MM.1S (cell line): ENCODE measurements at regions not wholly inside any gene's neighbourhood (a gene's known extent, or its start where the extent isn't known, plus 50 kb on each side); places are given as distances from the start of the nearest gene placed in this dataset.

Source experiments
- DNase-seq: peaks from one replicate; pipeline ENCODE4 v3.0.0-alpha.2; 2015
- H2AFZ ChIP-seq: fragments of 300-600 bp; sonication (generic); 2 replicates; pipeline ENCODE4 v1.6.0; 2016; ENCODE audit warnings: antibody characterized with exemption, low read length
- H3F3A ChIP-seq: fragments of 300-600 bp; sonication (generic); 2 replicates; pipeline ENCODE4 v1.6.1; 2016; ENCODE audit warnings: mild to moderate bottlenecking, antibody characterized with exemption, low read length, moderate library complexity, mixed read lengths; ENCODE audit not compliant: insufficient read depth
- H3K27ac ChIP-seq: fragments of 300-600 bp; sonication (generic); 2 replicates; pipeline ENCODE4 v1.5.1; 2016; ENCODE audit warnings: mild to moderate bottlenecking, low read length
- H3K27me3 ChIP-seq: fragments of 300-600 bp; sonication (generic); replicated peaks from 2 replicates; pipeline ENCODE4 v1.6.0; 2016; ENCODE audit warnings: low read length; ENCODE audit not compliant: insufficient read depth
- H3K36me3 ChIP-seq: fragments of 300-600 bp; sonication (generic); replicated peaks from 2 replicates; pipeline ENCODE4 v1.6.1; 2016; ENCODE audit warnings: mild to moderate bottlenecking, low read length, mixed read lengths; ENCODE audit not compliant: insufficient read depth
- H3K4me1 ChIP-seq: fragments of 300-600 bp; sonication (generic); 2 replicates; pipeline ENCODE4 v1.6.1; 2016; ENCODE audit warnings: low read length, mixed read lengths
- H3K4me2 ChIP-seq: fragments of 300-600 bp; sonication (generic); 2 replicates; pipeline ENCODE4 v1.6.0; 2016; ENCODE audit warnings: low read depth, low read length
- H3K4me3 ChIP-seq: fragments of 300-600 bp; sonication (generic); 2 replicates; pipeline ENCODE4 v1.5.1; 2016; ENCODE audit warnings: low read length, mixed read lengths
- H3K79me2 ChIP-seq: fragments of 300-600 bp; sonication (generic); 2 replicates; pipeline ENCODE4 v1.6.1; 2016; ENCODE audit warnings: mixed run types, low read length, mixed read lengths
- H3K9ac ChIP-seq: fragments of 300-600 bp; sonication (generic); 2 replicates; pipeline ENCODE4 v1.6.1; 2016; ENCODE audit warnings: low read length, mixed read lengths
- H3K9me2 ChIP-seq: fragments of 300-600 bp; sonication (generic); replicated peaks from 2 replicates; pipeline ENCODE4 v1.6.1; 2016; ENCODE audit warnings: mild to moderate bottlenecking, low read length, mixed read lengths; ENCODE audit not compliant: insufficient read depth
- H3K9me3 ChIP-seq: fragments of 300-600 bp; sonication (generic); replicated peaks from 2 replicates; pipeline ENCODE4 v1.6.1; 2016; ENCODE audit warnings: mild to moderate bottlenecking, low read length, mixed read lengths; ENCODE audit not compliant: insufficient read depth
- H4K20me1 ChIP-seq: fragments of 300-600 bp; sonication (generic); 2 replicates; pipeline ENCODE4 v1.6.1; 2016; ENCODE audit warnings: mild to moderate bottlenecking, low read length, moderate library complexity, mixed read lengths; ENCODE audit not compliant: insufficient read depth
- CTCF ChIP-seq: fragments of 300-600 bp; sonication (generic); IDR thresholded peaks from 2 replicates; pipeline ENCODE4 v1.5.1; 2016; ENCODE audit warnings: antibody characterized with exemption, low read length, mixed read lengths
- EZH2 ChIP-seq: fragments of 300-600 bp; sonication (generic); optimal IDR thresholded peaks from 2 replicates; pipeline ENCODE3; 2017; ENCODE audit warnings: low read depth, mild to moderate bottlenecking, antibody characterized with exemption, low read length, mixed read lengths
- EZH2phosphoT487 ChIP-seq: fragments of 300-600 bp; sonication (generic); IDR thresholded peaks from 2 replicates; pipeline ENCODE4 v1.6.1; 2018; ENCODE audit warnings: antibody characterized with exemption, low read length

GRCh38 chr2:79259296-79259695 lies 99.7 kb upstream of the REG3A start:
- H3K4me2 ChIP-seq: no peak overlapping the region
- H3K9ac ChIP-seq: no peak overlapping the region
- no peak for DNase-seq

GRCh38 chr2:79253243-79253774 lies 93.8 kb upstream of the REG3A start:
- Histone ChIP-seq H3K9me2 (no peaks in the 10 kb centered on the region), H3K4me1 (no peaks in the 10 kb centered on the region), H3F3A (no peaks in the 10 kb centered on the region), H3K9me3 (no peaks in the 10 kb centered on the region), H3K27ac (no peak overlapping the region), H3K4me3 (no peak overlapping the region), H3K27me3 (no peaks in the 10 kb centered on the region), H2AFZ (no peak overlapping the region), H4K20me1 (no peaks in the 10 kb centered on the region), H3K36me3 (no peaks in the 10 kb centered on the region), H3K79me2 (no peaks in the 10 kb centered on the region), H3K9ac (no peak overlapping the region), H3K4me2 (no peak overlapping the region)
- TF ChIP-seq EZH2 (no peak), EZH2phosphoT487 (no peak), CTCF (no peak)
- DNase-seq: no peak

More at GRCh38 chr2:79259296-79259695, 99.7 kb upstream of the REG3A start:
- no peaks in the 10 kb centered on the region for H3K9me2 ChIP-seq
- no peak overlapping the region for H3K4me3 ChIP-seq
- H3K79me2 ChIP-seq: no peaks in the 10 kb centered on the region
- H3F3A ChIP-seq: no peaks in the 10 kb centered on the region
- no peak for TF ChIP-seq CTCF
- TF ChIP-seq EZH2phosphoT487: no peak
- TF ChIP-seq EZH2: no peak
- no peaks in the 10 kb centered on the region for H3K27me3 ChIP-seq
- no peaks in the 10 kb centered on the region for H3K9me3 ChIP-seq
- no peaks in the 10 kb centered on the region for H4K20me1 ChIP-seq
- H2AFZ ChIP-seq: no peak overlapping the region
- H3K4me1 ChIP-seq: no peaks in the 10 kb centered on the region
- no peaks in the 10 kb centered on the region for H3K36me3 ChIP-seq
- no peak overlapping the region for H3K27ac ChIP-seq

GRCh38 chr2:79250656-79251055 lies 91.1 kb upstream of the REG3A start:
- Histone ChIP-seq H3K4me3 (no peak overlapping the region), H3K9me3 (no peaks in the 10 kb centered on the region)

More at GRCh38 chr2:79250656-79251055, 91.1 kb upstream of the REG3A start:
- no peaks in the 10 kb centered on the region for H3K9me2 ChIP-seq
- no peak overlapping the region for H3K27ac ChIP-seq
- H3K4me1 ChIP-seq: no peaks in the 10 kb centered on the region
- no peak overlapping the region for H2AFZ ChIP-seq
- H4K20me1 ChIP-seq: no peaks in the 10 kb centered on the region
- H3K4me2 ChIP-seq: no peak overlapping the region
- H3K9ac ChIP-seq: no peak overlapping the region
- DNase-seq: no peak
- no peaks in the 10 kb centered on the region for H3K36me3 ChIP-seq
- no peaks in the 10 kb centered on the region for H3K79me2 ChIP-seq
- H3F3A ChIP-seq: no peaks in the 10 kb centered on the region
- H3K27me3 ChIP-seq: no peaks in the 10 kb centered on the region
- no peak for TF ChIP-seq EZH2
- TF ChIP-seq EZH2phosphoT487: no peak
- TF ChIP-seq CTCF: no peak
